Transverse colon (tissue), 4 donors: ENCODE measurements at regions not wholly inside any gene's neighbourhood (a gene's known extent, or its start where the extent isn't known, plus 50 kb on each side); places are given as distances from the start of the nearest gene placed in this dataset.

Experiments used
- DNase-seq: peaks from one replicate; pipeline ENCODE4 v3.0.0-alpha.2; 2019
- H3K27ac ChIP-seq, 4 donors: fragments of 200-600 bp; sonication (generic); 2 replicates each; pipeline ENCODE4 v1.5.1; 2016 to 2018; ENCODE audit warnings: inconsistent platforms in 4 of 4
- H3K27me3 ChIP-seq: fragments of 200-600 bp; sonication (generic); 2 replicates; pipeline ENCODE4 v1.5.1; 2017; ENCODE audit warnings: inconsistent platforms
- H3K36me3 ChIP-seq, 4 donors: fragments of 200-600 bp; sonication (generic); 2 replicates each; pipeline ENCODE4 v1.5.1; 2017 to 2019; ENCODE audit warnings: inconsistent platforms in 4 of 4
- H3K4me1 ChIP-seq, 4 donors: fragments of 200-600 bp; sonication (generic); 2 replicates each; pipeline ENCODE4 v1.5.1; 2017 to 2020; ENCODE audit warnings: inconsistent platforms in 4 of 4
- H3K4me3 ChIP-seq, 4 donors: fragments of 200-600 bp; sonication (generic); 1 replicate in 1 of 4; 2 replicates in 3 of 4; pipeline versions ENCODE4 v1.5.1 to v1.6.1; 2017 to 2019; ENCODE audit warnings: inconsistent platforms in 4 of 4
- H3K9me3 ChIP-seq, 2 donors: fragments of 200-600 bp; sonication (generic); 2 replicates each; pipeline ENCODE4 v1.5.1; 2017 to 2019; ENCODE audit warnings: inconsistent platforms in 2 of 2
- EP300 ChIP-seq: sonication (generic); formaldehyde crosslinking; IDR thresholded peaks from one replicate; pipeline ENCODE4 v1.6.1; 2017; ENCODE audit warnings: antibody characterized with exemption, low read depth
- POLR2A ChIP-seq: fragments of 450-650 bp; IDR thresholded peaks from one replicate; pipeline ENCODE4 v1.6.1; 2016; ENCODE audit warnings: antibody characterized with exemption, mild to moderate bottlenecking, moderate library complexity
- POLR2AphosphoS5 ChIP-seq, 3 donors: sonication (generic); formaldehyde crosslinking; IDR thresholded peaks; one replicate each; pipeline ENCODE4 v1.6.1; 2016; ENCODE audit warnings: antibody characterized with exemption in 3 of 3
- WGBS, 2 donors: methylation state at CpG; one replicate each; pipeline ENCODE4 v1.1.5; 2018; ENCODE audit warnings: low coverage in 1 of 2; 5-methylcytosine and 5-hydroxymethylcytosine counted together
- in situ Hi-C, 4 donors: fragments of 200-750 bp; cut with MboI; loops; one replicate each; pipeline versions ENCODE4 v1.15.0 to v1.15.1; 2017; ENCODE audit warnings: low sequenced_read_pairs in 3 of 4, low pct_ligation_motif_present in 1 of 4, low pct_unique_long_range_greater_than_20kb in 1 of 4
- intact Hi-C: fragments of 100-400 bp; cut with DNase I; formaldehyde crosslinking; loops from one replicate; pipeline ENCODE4 v1.15.1; 2023; ENCODE audit warnings: low total_unique reads
- TF ChIP-seq, protein P1 (sequence below), 5 experiments: fragments of 200-600 bp in 3 of 5; fragments of 450-650 bp in 2 of 5; sonication (generic) in 3 of 5; IDR thresholded peaks; 1 replicate in 2 of 5; 2 replicates in 3 of 5; pipeline ENCODE4 v1.5.1; 2016 to 2017; ENCODE audit warnings: antibody characterized with exemption in 5 of 5, inconsistent platforms in 3 of 5, mild to moderate bottlenecking in 2 of 5, moderate library complexity in 1 of 5

DNA sequence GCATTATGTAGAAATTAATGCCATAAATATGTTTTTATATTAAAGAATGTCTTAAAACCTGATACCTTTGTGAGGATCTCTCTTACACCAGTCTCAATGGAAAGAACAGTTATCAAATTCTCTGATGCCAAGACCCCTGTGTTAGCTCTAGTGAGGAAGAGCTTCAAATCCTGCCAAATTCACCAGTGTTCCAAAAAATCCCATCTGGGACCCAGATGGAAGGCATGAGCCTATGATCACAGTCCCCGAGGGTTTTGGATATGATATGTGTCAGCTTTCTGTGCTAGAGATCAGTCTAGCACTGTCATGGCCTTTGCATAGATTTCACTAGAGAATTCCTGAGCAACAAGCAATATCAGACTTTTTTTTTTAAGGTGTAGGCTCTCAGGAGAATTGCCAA is 412.1 kb downstream of the UBE2NL start:
- 95% methylated on average over 1 of the region's 1 CpG; no CpG with 5 or more reads in 1 of the 2 donors for WGBS, 2 donors
- Histone ChIP-seq H3K27ac (no peak overlapping the region), H3K36me3 (no peaks in the 10 kb centered on the region), H3K4me1 (no peaks in the 10 kb centered on the region), H3K27me3 (no peaks in the 10 kb centered on the region), H3K9me3 (no peaks in the 10 kb centered on the region), H3K4me3 (no peak overlapping the region)
- DNase-seq = no peak
- in situ Hi-C loops = no loop called here
- TF ChIP-seq, protein P1, sequence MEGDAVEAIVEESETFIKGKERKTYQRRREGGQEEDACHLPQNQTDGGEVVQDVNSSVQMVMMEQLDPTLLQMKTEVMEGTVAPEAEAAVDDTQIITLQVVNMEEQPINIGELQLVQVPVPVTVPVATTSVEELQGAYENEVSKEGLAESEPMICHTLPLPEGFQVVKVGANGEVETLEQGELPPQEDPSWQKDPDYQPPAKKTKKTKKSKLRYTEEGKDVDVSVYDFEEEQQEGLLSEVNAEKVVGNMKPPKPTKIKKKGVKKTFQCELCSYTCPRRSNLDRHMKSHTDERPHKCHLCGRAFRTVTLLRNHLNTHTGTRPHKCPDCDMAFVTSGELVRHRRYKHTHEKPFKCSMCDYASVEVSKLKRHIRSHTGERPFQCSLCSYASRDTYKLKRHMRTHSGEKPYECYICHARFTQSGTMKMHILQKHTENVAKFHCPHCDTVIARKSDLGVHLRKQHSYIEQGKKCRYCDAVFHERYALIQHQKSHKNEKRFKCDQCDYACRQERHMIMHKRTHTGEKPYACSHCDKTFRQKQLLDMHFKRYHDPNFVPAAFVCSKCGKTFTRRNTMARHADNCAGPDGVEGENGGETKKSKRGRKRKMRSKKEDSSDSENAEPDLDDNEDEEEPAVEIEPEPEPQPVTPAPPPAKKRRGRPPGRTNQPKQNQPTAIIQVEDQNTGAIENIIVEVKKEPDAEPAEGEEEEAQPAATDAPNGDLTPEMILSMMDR (IDR thresholded peaks at IDR 0.05) = no peak
- TF ChIP-seq EP300 (no peak), POLR2A (no peak), POLR2AphosphoS5 (IDR thresholded peaks at IDR 0.05) (no peak)
- intact Hi-C loops = no loop called here

- 55% methylated on average over 2 of the region's 2 CpGs; no CpG with 5 or more reads in 1 of the 2 donors for WGBS, 2 donors
- Histone ChIP-seq H3K27ac (no peak overlapping the region), H3K4me1 (no peaks in the 10 kb centered on the region), H3K27me3 (no peaks in the 10 kb centered on the region), H3K36me3 (no peaks in the 10 kb centered on the region), H3K9me3 (no peaks in the 10 kb centered on the region), H3K4me3 (no peak overlapping the region)
- TF ChIP-seq POLR2A (no peak), EP300 (no peak), POLR2AphosphoS5 (IDR thresholded peaks at IDR 0.05) (no peak)
- TF ChIP-seq, protein P1 (IDR thresholded peaks at IDR 0.05) = no peak
- in situ Hi-C loops = no loop called here
- DNase-seq = no peak
- intact Hi-C loops = no loop called here
These were observed 413.4 kb downstream of the UBE2NL start for GRCh38 chrX:144297221-144297620.

DNA sequence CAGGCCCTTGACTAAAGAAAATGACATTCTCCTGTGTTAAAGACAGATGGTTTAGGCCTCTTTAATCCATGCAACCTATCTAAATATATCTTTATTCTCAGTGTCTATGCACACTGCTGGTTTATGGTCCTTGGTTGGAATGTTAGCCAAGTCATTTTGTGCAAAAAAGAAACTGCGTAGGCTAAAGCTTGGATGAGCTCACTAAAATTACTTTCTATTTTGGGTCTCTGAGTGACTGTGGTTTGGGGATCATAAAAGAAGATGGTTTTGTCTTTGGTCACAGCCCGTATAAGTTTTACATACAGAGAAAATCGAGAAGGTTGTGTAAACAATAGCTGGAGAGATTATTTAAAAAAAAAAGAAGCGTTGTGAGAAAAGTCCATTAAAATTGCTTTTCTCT is 443.6 kb downstream of the UBE2NL start:
- H3K9me3 ChIP-seq = no peaks in the 10 kb centered on the region
- no peak for DNase-seq
- no peak overlapping the region for H3K27ac ChIP-seq
- H3K4me1 ChIP-seq = no peaks in the 10 kb centered on the region
- no peak for TF ChIP-seq POLR2AphosphoS5 (IDR thresholded peaks at IDR 0.05)
- TF ChIP-seq, protein P1 (IDR thresholded peaks at IDR 0.05) = no peak
- no peak for TF ChIP-seq POLR2A
- no peak for TF ChIP-seq EP300
- in situ Hi-C loops (no loop called here), intact Hi-C loops (no loop called here)
- no peak overlapping the region for H3K4me3 ChIP-seq
- 30 to 58% methylated on average over 3 to 4 of the region's 4 CpGs for WGBS, 2 donors
- no peaks in the 10 kb centered on the region for H3K36me3 ChIP-seq
- H3K27me3 ChIP-seq = no peaks in the 10 kb centered on the region

DNA sequence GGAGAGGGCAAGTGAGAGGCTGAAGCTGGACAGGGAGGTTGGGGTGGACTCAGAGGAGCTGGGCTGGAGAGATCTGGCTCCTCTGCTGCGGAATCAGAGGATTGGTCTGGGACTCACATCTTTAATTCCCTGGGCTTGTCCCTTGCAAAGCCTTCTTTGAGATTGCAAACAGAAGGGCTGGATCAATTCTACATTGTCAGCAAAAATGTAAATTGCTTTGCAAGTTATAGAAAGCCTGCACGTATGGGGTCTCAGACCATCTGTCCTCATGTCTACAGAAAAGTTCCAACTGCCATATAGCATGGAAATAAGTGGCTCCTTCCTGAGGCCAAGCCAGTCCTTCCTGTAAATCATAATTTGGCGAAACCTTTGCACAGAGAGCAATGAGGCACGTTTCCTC is 449.6 kb downstream of the UBE2NL start:
- WGBS, 2 donors = 80% methylated on average over 4 of the region's 4 CpGs; no CpG with 5 or more reads in 1 of the 2 donors
- TF ChIP-seq POLR2AphosphoS5 (IDR thresholded peaks at IDR 0.05) (no peak), POLR2A (no peak), EP300 (no peak)
- TF ChIP-seq, protein P1 (IDR thresholded peaks at IDR 0.05) = no peak
- DNase-seq = no peak
- Histone ChIP-seq H3K4me3 (no peak overlapping the region), H3K36me3 (no peaks in the 10 kb centered on the region), H3K9me3 (no peaks in the 10 kb centered on the region), H3K4me1 (no peaks in the 10 kb centered on the region), H3K27me3 (no peaks in the 10 kb centered on the region), H3K27ac (no peak overlapping the region)
- in situ Hi-C loops = no loop called here
- intact Hi-C loops = no loop called here
